ENCODE measurements at regions not wholly inside any gene's neighbourhood (a gene's known extent, or its start where the extent isn't known, plus 50 kb on each side); places are given as distances from the start of the nearest gene placed in this dataset.

GRCh38 chr6:104239971-104240370, 619.7 kb downstream of the HACE1 start:
- Histone ChIP-seq H3K27me3 (no peaks in the 10 kb centered on the region), H3K36me3 (no peaks in the 10 kb centered on the region), H3K4me3 (no peak overlapping the region), H3K27ac (no peak overlapping the region), H3K4me1 (no peaks in the 10 kb centered on the region), H3K9me3 (no peaks in the 10 kb centered on the region)
- DNase-seq (ENCODE audit: low spot score in 2 of 2): no peak
- 63% methylated on average over 5 of the region's 5 CpGs for WGBS
- no peak for TF ChIP-seq POLR2A (IDR thresholded peaks at IDR 0.05)
- TF ChIP-seq POLR2AphosphoS5 (IDR thresholded peaks at IDR 0.05): no peak
- TF ChIP-seq EP300 (IDR thresholded peaks at IDR 0.05): no peak
- TF ChIP-seq CTCF (IDR thresholded peaks at IDR 0.05): no peak

GRCh38 chr6:104229057-104229456, 630.7 kb downstream of the HACE1 start:
- TF ChIP-seq EP300 (IDR thresholded peaks at IDR 0.05): no peak
- no peak for TF ChIP-seq CTCF (IDR thresholded peaks at IDR 0.05)
- TF ChIP-seq POLR2AphosphoS5 (IDR thresholded peaks at IDR 0.05): no peak
- TF ChIP-seq POLR2A (IDR thresholded peaks at IDR 0.05): no peak
- H3K9me3 ChIP-seq: no peaks in the 10 kb centered on the region
- no peaks in the 10 kb centered on the region for H3K4me1 ChIP-seq
- no peaks in the 10 kb centered on the region for H3K27me3 ChIP-seq
- 77% methylated on average over 3 of the region's 3 CpGs for WGBS
- DNase-seq (ENCODE audit: low spot score in 2 of 2): no peak
- no peak overlapping the region for H3K4me3 ChIP-seq
- H3K27ac ChIP-seq: no peak overlapping the region
- H3K36me3 ChIP-seq: no peaks in the 10 kb centered on the region

- TF ChIP-seq POLR2AphosphoS5 (IDR thresholded peaks at IDR 0.05) (no peak), EP300 (IDR thresholded peaks at IDR 0.05) (no peak), POLR2A (IDR thresholded peaks at IDR 0.05) (no peak), CTCF (IDR thresholded peaks at IDR 0.05) (no peak)
- H3K9me3 ChIP-seq: no peaks in the 10 kb centered on the region
- H3K4me1 ChIP-seq: no peaks in the 10 kb centered on the region
- no peak for DNase-seq (ENCODE audit: low spot score in 2 of 2)
- 77% methylated on average over 2 of the region's 2 CpGs for WGBS
- H3K4me3 ChIP-seq: no peak overlapping the region
- H3K27me3 ChIP-seq: no peaks in the 10 kb centered on the region
- no peak overlapping the region for H3K27ac ChIP-seq
- no peaks in the 10 kb centered on the region for H3K36me3 ChIP-seq
Measured at GRCh38 chr6:104227508-104227907, 632.2 kb downstream of the HACE1 start.

- H3K4me3 ChIP-seq: no peak overlapping the region
- TF ChIP-seq POLR2A (IDR thresholded peaks at IDR 0.05) (no peak), POLR2AphosphoS5 (IDR thresholded peaks at IDR 0.05) (no peak), CTCF (IDR thresholded peaks at IDR 0.05) (no peak), EP300 (IDR thresholded peaks at IDR 0.05) (no peak)
- no peaks in the 10 kb centered on the region for H3K36me3 ChIP-seq
- no peak overlapping the region for H3K27ac ChIP-seq
- no peaks in the 10 kb centered on the region for H3K27me3 ChIP-seq
- no peak for DNase-seq (ENCODE audit: low spot score in 2 of 2)
- no peaks in the 10 kb centered on the region for H3K9me3 ChIP-seq
- no peaks in the 10 kb centered on the region for H3K4me1 ChIP-seq
- 62% methylated on average over 4 of the region's 4 CpGs for WGBS
Measured at GRCh38 chr6:104226790-104227446, 632.8 kb downstream of the HACE1 start.

GRCh38 chr6:104218116-104218515, 641.6 kb downstream of the HACE1 start:
- TF ChIP-seq POLR2AphosphoS5 (IDR thresholded peaks at IDR 0.05): no peak
- no peak for TF ChIP-seq EP300 (IDR thresholded peaks at IDR 0.05)
- no peak for TF ChIP-seq CTCF (IDR thresholded peaks at IDR 0.05)
- TF ChIP-seq POLR2A (IDR thresholded peaks at IDR 0.05): no peak

More at GRCh38 chr6:104218116-104218515, 641.6 kb downstream of the HACE1 start:
- Histone ChIP-seq H3K4me1 (no peaks in the 10 kb centered on the region), H3K36me3 (no peaks in the 10 kb centered on the region), H3K27ac (no peak overlapping the region), H3K9me3 (no peaks in the 10 kb centered on the region), H3K4me3 (no peak overlapping the region), H3K27me3 (no peaks in the 10 kb centered on the region)
- WGBS: 18% methylated on average over 3 of the region's 3 CpGs
- DNase-seq (ENCODE audit: low spot score in 2 of 2): no peak
